H1 (cell line): ENCODE measurements at regions not wholly inside any gene's neighbourhood (a gene's known extent, or its start where the extent isn't known, plus 50 kb on each side); places are given as distances from the start of the nearest gene placed in this dataset.
A peak's percentile ranks its signal among the peaks of the same experiment; 100 is the strongest.

Experiments
- CTCF ChIA-PET: fragments of 300-600 bp; sonication (Branson Sonifier 250); formaldehyde crosslinking; loops from one replicate; lab custom pipeline; 2021; ENCODE audit not compliant: partially characterized antibody; lab: Charles Lee
- POLR2A ChIA-PET: fragments of 300-600 bp; sonication (Branson Sonifier 250); formaldehyde crosslinking; loops from one replicate; lab custom pipeline; 2021; ENCODE audit warnings: inconsistent platforms; ENCODE audit not compliant: partially characterized antibody; lab: Charles Lee
- DNase-seq, 2 experiments: peaks; one replicate each; pipeline versions ENCODE4 v3.0.0 to v3.0.0-alpha.2; 2010 to 2022; ENCODE audit warnings: low spot score in 2 of 2, low read depth in 1 of 2, mixed read lengths in 1 of 2
- FAIRE-seq: peaks from 2 replicates; lab custom pipeline; 2011; peaks lifted over from hg19 to GRCh38; lab: Jason Lieb, UNC
- H2AFZ ChIP-seq: 2 replicates; pipeline ENCODE4 v1.8.1; 2012; ENCODE audit warnings: low read length, inconsistent platforms
- H2AK5ac ChIP-seq: 2 replicates; pipeline ENCODE4 v1.6.1; 2013; ENCODE audit warnings: low read depth, low read length
- H2BK120ac ChIP-seq: replicated peaks from 2 replicates; pipeline ENCODE3; 2013; ENCODE audit warnings: low read depth, low read length, inconsistent platforms
- H2BK12ac ChIP-seq: 2 replicates; pipeline ENCODE4 v1.6.1; 2013; ENCODE audit warnings: low read depth, low read length
- H2BK15ac ChIP-seq: 2 replicates; pipeline ENCODE4 v1.6.1; 2013; ENCODE audit warnings: low read length
- H2BK20ac ChIP-seq: 2 replicates; pipeline ENCODE4 v1.6.1; 2013; ENCODE audit warnings: low read length
- H2BK5ac ChIP-seq: 2 replicates; pipeline ENCODE4 v1.6.1; 2013; ENCODE audit warnings: low read depth, low read length
- H3K14ac ChIP-seq: 2 replicates; pipeline ENCODE4 v1.6.1; 2013; ENCODE audit warnings: inconsistent platforms; ENCODE audit not compliant: insufficient read length
- H3K18ac ChIP-seq: 2 replicates; pipeline ENCODE4 v1.6.1; 2013; ENCODE audit warnings: low read length; ENCODE audit errors: extremely low read depth
- H3K23ac ChIP-seq: 2 replicates; pipeline ENCODE4 v1.6.1; 2013; ENCODE audit warnings: inconsistent platforms; ENCODE audit not compliant: insufficient read length
- H3K23me2 ChIP-seq: 2 replicates; pipeline ENCODE4 v1.6.1; 2013; ENCODE audit warnings: low read depth, low read length
- H3K27ac ChIP-seq: 2 replicates; pipeline ENCODE4 v1.6.1; 2011; ENCODE audit warnings: low read depth, low read length, inconsistent platforms
- H3K27me3 ChIP-seq, 4 experiments: replicated peaks in 1 of 4; 1 replicate in 1 of 4; 2 replicates in 3 of 4; pipeline versions ENCODE4 v1.6.1 to v1.8.1; 2011 to 2013; ENCODE audit warnings: low read length in 3 of 4, mild to moderate bottlenecking in 3 of 4, inconsistent platforms in 2 of 4, mixed read lengths in 2 of 4, moderate library complexity in 1 of 4; ENCODE audit not compliant: control insufficient read depth in 3 of 4, insufficient read depth in 3 of 4; ENCODE audit errors: extremely low read depth in 1 of 4
- H3K36me3 ChIP-seq, 4 experiments: 2 replicates each; pipeline versions ENCODE4 v1.6.1 to v1.8.1; 2011 to 2013; ENCODE audit warnings: mild to moderate bottlenecking in 4 of 4, low read length in 3 of 4, moderate library complexity in 2 of 4, control low read depth in 1 of 4, inconsistent platforms in 1 of 4; ENCODE audit not compliant: insufficient read depth in 4 of 4, control insufficient read depth in 2 of 4
- H3K4ac ChIP-seq: replicated peaks from 2 replicates; pipeline ENCODE3; 2013; ENCODE audit warnings: low read length, low read depth, mixed read lengths, inconsistent platforms; ENCODE audit not compliant: insufficient read length
- H3K4me1 ChIP-seq, 4 experiments: replicated peaks in 1 of 4; 1 replicate in 1 of 4; 2 replicates in 3 of 4; pipeline versions ENCODE4 v1.6.1 to v1.8.1; 2011 to 2013; ENCODE audit warnings: low read length in 3 of 4, inconsistent platforms in 2 of 4, mixed read lengths in 1 of 4; ENCODE audit not compliant: insufficient read depth in 4 of 4, control insufficient read depth in 3 of 4
- H3K4me2 ChIP-seq, 2 experiments: 2 replicates each; pipeline versions ENCODE4 v1.6.1 to v1.8.1; 2011 to 2013; ENCODE audit warnings: low read depth in 2 of 2, low read length in 2 of 2, control low read depth in 1 of 2, inconsistent platforms in 1 of 2, mild to moderate bottlenecking in 1 of 2; ENCODE audit not compliant: insufficient read depth in 1 of 2
- H3K4me3 ChIP-seq, 4 experiments: fragments of 200-600, 300-600 bp in 1 of 4; sonication (generic), shearing (Covaris generic), sonication (Bioruptor Twin) in 1 of 4; 2 replicates each; pipeline versions ENCODE4 v1.5.1 to v1.8.1; 2011 to 2016; ENCODE audit warnings: low read length in 4 of 4, low read depth in 3 of 4, control low read depth in 2 of 4, inconsistent platforms in 2 of 4, mild to moderate bottlenecking in 2 of 4, mixed read lengths in 1 of 4, moderate library complexity in 1 of 4; ENCODE audit not compliant: insufficient read depth in 2 of 4; ENCODE audit errors: extremely low read depth in 1 of 4
- H3K56ac ChIP-seq: replicated peaks from 2 replicates; pipeline ENCODE3; 2013; ENCODE audit warnings: low read depth, mild to moderate bottlenecking, mixed read lengths, low read length, inconsistent platforms; ENCODE audit not compliant: insufficient read length
- H3K79me1 ChIP-seq: 2 replicates; pipeline ENCODE4 v1.6.1; 2013; ENCODE audit warnings: low read depth, low read length, control low read depth
- H3K79me2 ChIP-seq, 2 experiments: 2 replicates each; pipeline versions ENCODE4 v1.6.1 to v1.8.1; 2012 to 2013; ENCODE audit warnings: low read length in 2 of 2, mild to moderate bottlenecking in 2 of 2, inconsistent platforms in 1 of 2; ENCODE audit not compliant: insufficient read depth in 2 of 2, control insufficient read depth in 1 of 2
- H3K9ac ChIP-seq, 4 experiments: replicated peaks in 1 of 4; 1 replicate in 1 of 4; 2 replicates in 3 of 4; pipeline versions ENCODE4 v1.6.1 to v1.8.1; 2011 to 2013; ENCODE audit warnings: low read depth in 3 of 4, low read length in 3 of 4, control low read depth in 2 of 4, mild to moderate bottlenecking in 2 of 4, moderate library complexity in 2 of 4, inconsistent platforms in 1 of 4; ENCODE audit errors: extremely low read depth in 1 of 4
- H3K9me3 ChIP-seq, 2 experiments: 2 replicates each; pipeline versions ENCODE4 v1.6.1 to v1.8.1; 2012 to 2013; ENCODE audit warnings: mild to moderate bottlenecking in 2 of 2, moderate library complexity in 2 of 2, control low read depth in 1 of 2, inconsistent platforms in 1 of 2, low read depth in 1 of 2, low read length in 1 of 2, mixed read lengths in 1 of 2; ENCODE audit not compliant: insufficient read depth in 2 of 2
- H4K20me1 ChIP-seq, 2 experiments: replicated peaks in 1 of 2; 2 replicates each; pipeline versions ENCODE3 to v1.8.1; 2011 to 2013; ENCODE audit warnings: inconsistent platforms in 2 of 2, low read length in 2 of 2, mild to moderate bottlenecking in 1 of 2; ENCODE audit not compliant: insufficient read depth in 2 of 2, control insufficient read depth in 1 of 2
- H4K5ac ChIP-seq: 2 replicates; pipeline ENCODE4 v1.6.1; 2013; ENCODE audit warnings: low read length, low read depth, mixed read lengths, inconsistent platforms; ENCODE audit not compliant: insufficient read length
- H4K8ac ChIP-seq: 2 replicates; pipeline ENCODE4 v1.8.0; 2013; ENCODE audit warnings: mild to moderate bottlenecking, moderate library complexity, low read length, inconsistent platforms; ENCODE audit not compliant: insufficient read depth; ENCODE audit errors: extremely low read depth
- H4K91ac ChIP-seq: replicated peaks from 2 replicates; pipeline ENCODE3; 2013; ENCODE audit warnings: low read length, mixed read lengths, inconsistent platforms; ENCODE audit not compliant: insufficient read length
- BACH1 ChIP-seq: IDR thresholded peaks from 2 replicates; pipeline ENCODE4 v1.6.1; 2012; ENCODE audit warnings: low read length, improper control_type of control experiment
- RFX5 ChIP-seq: IDR thresholded peaks from 2 replicates; pipeline ENCODE4 v1.6.1; 2011; ENCODE audit warnings: low read depth, low read length, improper control_type of control experiment, borderline replicate concordance
- WGBS, 2 experiments: shearing (Covaris generic) in 1 of 2; methylation state at CpG; one replicate each; pipeline versions ENCODE4 v1.1.6 to v1.1.7; 2013 to 2015; ENCODE audit warnings: low lambda C conversion rate in 2 of 2, mixed read lengths in 2 of 2, inconsistent platforms in 1 of 2, low coverage in 1 of 2, missing lambda C conversion rate in 1 of 2; ENCODE audit not compliant: insufficient replicate concordance in 2 of 2, insufficient coverage in 1 of 2, insufficient read length in 1 of 2; ENCODE audit errors: extremely low coverage in 1 of 2, missing lambda C conversion rate in 1 of 2; 5-methylcytosine and 5-hydroxymethylcytosine counted together

DNA sequence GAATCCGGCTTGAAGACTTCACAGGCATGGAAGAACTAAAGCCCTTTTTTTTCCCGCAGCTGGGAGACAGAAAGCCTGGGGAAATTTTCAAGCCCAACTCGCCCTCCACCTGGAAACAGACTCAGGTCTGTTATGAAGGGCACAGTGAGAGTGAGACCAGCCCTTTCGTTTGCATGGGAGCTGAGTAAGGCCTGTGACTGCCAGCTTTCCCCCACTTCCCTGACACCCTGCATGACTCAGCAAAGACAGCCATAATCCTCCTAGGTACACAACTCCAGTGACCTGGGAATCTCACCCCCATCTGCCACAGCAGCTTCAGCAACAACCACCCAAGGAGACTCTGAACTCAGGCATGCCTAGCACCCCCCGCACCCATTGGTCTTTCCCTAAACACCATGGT lies 87.6 kb upstream of the ZNF91 start:
- no peak overlapping the region for H2AK5ac ChIP-seq
- H3K23ac ChIP-seq = no peak overlapping the region
- no peak overlapping the region for H2AFZ ChIP-seq
- H4K20me1 ChIP-seq = no peaks in the 10 kb centered on the region
- H3K79me2 ChIP-seq = no peaks in the 10 kb centered on the region
- no peak overlapping the region for H3K56ac ChIP-seq
- H2BK5ac ChIP-seq = no peak overlapping the region
- H3K4me3 ChIP-seq = no peak overlapping the region
- H3K36me3 ChIP-seq = no peaks in the 10 kb centered on the region
- no peak overlapping the region for H4K91ac ChIP-seq
- ChIA-PET POLR2A (no interaction called here), CTCF (interaction anchor here (0.7 kb wide), 1 partner anchor 73 kb away, joined by 3 read pairs; no protein-coding TSS in a partner anchor)
- H3K4me1 ChIP-seq = no peaks in the 10 kb centered on the region
- no peak overlapping the region for H3K4ac ChIP-seq
- no peak overlapping the region for H2BK15ac ChIP-seq
- WGBS, 2 experiments = 66% methylated on average over 5 of the region's 5 CpGs; no CpG with 5 or more reads in 1 of the 2 experiments
- no peak overlapping the region for H3K14ac ChIP-seq
- H3K27ac ChIP-seq = no peak overlapping the region
- H4K8ac ChIP-seq = no peak overlapping the region
- H3K23me2 ChIP-seq = no peaks in the 10 kb centered on the region
- no peak for FAIRE-seq
- no peak for DNase-seq
- no peak overlapping the region for H2BK120ac ChIP-seq
- no peak overlapping the region for H3K4me2 ChIP-seq
- H3K27me3 ChIP-seq = no peaks in the 10 kb centered on the region
- no peak overlapping the region for H3K9ac ChIP-seq
- no peak overlapping the region for H2BK20ac ChIP-seq
- TF ChIP-seq BACH1 (0 out of 2 replicates have a peak, but pooled peaks have one; percentile 7), RFX5 (no peak)
- TF ChIP-seq, all 59 proteins: peak for 1
- H3K79me1 ChIP-seq = no peaks in the 10 kb centered on the region
- peaks cover 29 to 41% of the 10 kb centered on the region in 2 experiments for H3K9me3 ChIP-seq
- H3K18ac ChIP-seq = no peak overlapping the region; the same call in 1 of the 2 replicates
- no peak overlapping the region for H4K5ac ChIP-seq
- H2BK12ac ChIP-seq = no peak overlapping the region
